ENCODE measurements at regions not wholly inside any gene's neighbourhood (a gene's known extent, or its start where the extent isn't known, plus 50 kb on each side); places are given as distances from the start of the nearest gene placed in this dataset.

GRCh38 chr10:45509491-45509890 is 135.5 kb downstream of the ALOX5 start:
- no peak for TF ChIP-seq CTCF (conservative IDR thresholded peaks at IDR 0.05 in 1 of 2, IDR thresholded peaks at IDR 0.05 in 1 of 2; ENCODE audit: low read depth in 1 of 2, low read length in 2 of 2)
- no peak for TF ChIP-seq EZH2 (IDR thresholded peaks at IDR 0.05; ENCODE audit: low read length, missing control alignments)

All from fibroblast of lung (primary cell).